DOHH2 (cell line): ENCODE measurements at regions not wholly inside any gene's neighbourhood (a gene's known extent, or its start where the extent isn't known, plus 50 kb on each side); places are given as distances from the start of the nearest gene placed in this dataset.

ENCODE experiments used
- H3F3A ChIP-seq: fragments of 200-600 bp; sonication (generic), shearing (Covaris generic); 2 replicates; pipeline ENCODE4 v1.6.0; 2016; ENCODE audit warnings: antibody characterized with exemption, mild to moderate bottlenecking; ENCODE audit not compliant: control insufficient read depth, insufficient read depth
- H3K27ac ChIP-seq: fragments of 200-600 bp; sonication (generic); 2 replicates; pipeline ENCODE4 v1.5.1; 2014; ENCODE audit warnings: low read depth, mild to moderate bottlenecking, low read length, moderate library complexity
- H3K27me3 ChIP-seq: fragments of 200-600 bp; sonication (generic); 2 replicates; pipeline ENCODE4 v1.6.1; 2014; ENCODE audit warnings: mild to moderate bottlenecking, low read length, mixed read lengths; ENCODE audit not compliant: control insufficient read depth
- H3K36me3 ChIP-seq: fragments of 200-600 bp; sonication (generic); 2 replicates; pipeline ENCODE4 v1.6.1; 2014; ENCODE audit warnings: mild to moderate bottlenecking, low read length, moderate library complexity, mixed read lengths; ENCODE audit not compliant: control insufficient read depth
- H3K4me1 ChIP-seq: fragments of 200-600 bp; sonication (generic); 2 replicates; pipeline ENCODE4 v1.6.1; 2014; ENCODE audit warnings: mild to moderate bottlenecking, low read length, mixed read lengths; ENCODE audit not compliant: control insufficient read depth
- H3K4me2 ChIP-seq: fragments of 200-600 bp; sonication (generic); 2 replicates; pipeline ENCODE4 v1.6.0; 2014; ENCODE audit warnings: mild to moderate bottlenecking, low read length, moderate library complexity
- H3K4me3 ChIP-seq: fragments of 200-600 bp; sonication (generic); 2 replicates; pipeline ENCODE4 v1.5.1; 2014; ENCODE audit warnings: mild to moderate bottlenecking, low read length, mixed read lengths
- H3K79me2 ChIP-seq: fragments of 200-600 bp; sonication (generic); 2 replicates; pipeline ENCODE4 v1.6.1; 2014; ENCODE audit warnings: mild to moderate bottlenecking, low read length, mixed read lengths; ENCODE audit not compliant: control insufficient read depth
- H3K9me2 ChIP-seq: fragments of 200-600 bp; sonication (generic); replicated peaks from 2 replicates; pipeline ENCODE4 v1.6.1; 2014; ENCODE audit warnings: mild to moderate bottlenecking, low read length, mixed read lengths; ENCODE audit not compliant: control insufficient read depth
- H3K9me3 ChIP-seq: fragments of 200-600 bp; sonication (generic); 2 replicates; pipeline ENCODE4 v1.6.1; 2014; ENCODE audit warnings: antibody characterized with exemption, low read length, mixed read lengths; ENCODE audit not compliant: control insufficient read depth, insufficient read depth
- H4K20me1 ChIP-seq: fragments of 200-600 bp; sonication (generic); 2 replicates; pipeline ENCODE4 v1.6.0; 2014; ENCODE audit warnings: low read depth, mild to moderate bottlenecking, antibody characterized with exemption, low read length, moderate library complexity; ENCODE audit not compliant: control insufficient read depth, insufficient read depth
- CTCF ChIP-seq: fragments of 200-600 bp; sonication (generic); IDR thresholded peaks from one replicate; pipeline ENCODE4 v1.5.1; 2014; ENCODE audit warnings: antibody characterized with exemption, mild to moderate bottlenecking, low read depth, low read length; ENCODE audit not compliant: poor library complexity, severe bottlenecking
- EZH2phosphoT487 ChIP-seq: fragments of 200-600 bp; sonication (generic); IDR thresholded peaks from 2 replicates; pipeline ENCODE4 v1.6.1; 2017; ENCODE audit warnings: borderline replicate concordance, mild to moderate bottlenecking, antibody characterized with exemption, low read length, moderate library complexity, mixed read lengths

GRCh38 chr14:97820781-97821180, 1023.6 kb downstream of the VRK1 start:
- peaks cover 3% of the 10 kb centered on the region; the same call in 1 of the 2 replicates for H3K9me3 ChIP-seq
- no peaks in the 10 kb centered on the region for H3F3A ChIP-seq
- TF ChIP-seq EZH2phosphoT487: no peak
- TF ChIP-seq CTCF: no peak
- H4K20me1 ChIP-seq: no peaks in the 10 kb centered on the region
- no peak overlapping the region for H3K4me3 ChIP-seq
- H3K27me3 ChIP-seq: no peaks in the 10 kb centered on the region
- no peak overlapping the region for H3K27ac ChIP-seq
- no peaks in the 10 kb centered on the region for H3K79me2 ChIP-seq
- no peaks in the 10 kb centered on the region for H3K9me2 ChIP-seq
- no peaks in the 10 kb centered on the region for H3K36me3 ChIP-seq
- no peak overlapping the region for H3K4me2 ChIP-seq
- H3K4me1 ChIP-seq: no peaks in the 10 kb centered on the region

DNA sequence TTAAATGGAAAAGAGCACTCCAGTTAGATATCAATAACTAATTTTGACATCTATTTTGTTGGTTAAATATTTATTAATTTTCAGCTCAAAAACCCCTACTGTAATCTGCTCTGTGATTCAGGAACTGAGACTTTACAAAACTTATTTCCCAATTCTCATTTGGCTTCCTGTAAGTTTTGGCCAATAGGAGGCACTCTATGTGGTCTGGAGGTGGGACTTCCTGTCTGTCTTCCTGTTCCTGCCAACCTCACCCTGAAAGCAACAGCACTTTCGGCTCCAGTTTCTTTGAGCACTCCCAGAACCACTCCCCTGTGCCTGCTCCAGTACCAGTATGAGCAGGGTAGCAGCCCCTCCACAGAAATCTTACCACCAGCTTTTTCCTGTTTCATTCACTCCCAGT, 1027.0 kb downstream of the VRK1 start:
- Histone ChIP-seq H3K79me2 (no peaks in the 10 kb centered on the region), H3K27ac (no peak overlapping the region), H3K4me2 (no peak overlapping the region), H3F3A (no peaks in the 10 kb centered on the region), H3K9me2 (no peaks in the 10 kb centered on the region), H3K27me3 (no peaks in the 10 kb centered on the region), H3K9me3 (peaks cover 3% of the 10 kb centered on the region; the same call in 1 of the 2 replicates), H4K20me1 (no peaks in the 10 kb centered on the region), H3K4me3 (no peak overlapping the region), H3K4me1 (no peaks in the 10 kb centered on the region), H3K36me3 (no peaks in the 10 kb centered on the region)
- TF ChIP-seq CTCF (no peak), EZH2phosphoT487 (no peak)

GRCh38 chr14:97827746-97828145, 1030.6 kb downstream of the VRK1 start:
- TF ChIP-seq EZH2phosphoT487 (no peak), CTCF (no peak)
- Histone ChIP-seq H4K20me1 (no peaks in the 10 kb centered on the region), H3K4me1 (no peaks in the 10 kb centered on the region), H3K9me3 (peaks cover 3% of the 10 kb centered on the region; the same call in 1 of the 2 replicates), H3K4me3 (no peak overlapping the region), H3F3A (no peaks in the 10 kb centered on the region), H3K9me2 (no peaks in the 10 kb centered on the region), H3K27ac (no peak overlapping the region), H3K27me3 (no peaks in the 10 kb centered on the region), H3K36me3 (no peaks in the 10 kb centered on the region), H3K79me2 (no peaks in the 10 kb centered on the region), H3K4me2 (no peak overlapping the region)

- no peaks in the 10 kb centered on the region for H3K4me1 ChIP-seq
- H3K27me3 ChIP-seq: no peaks in the 10 kb centered on the region
- H3F3A ChIP-seq: no peaks in the 10 kb centered on the region
- H3K27ac ChIP-seq: no peak overlapping the region
- no peak overlapping the region for H3K4me2 ChIP-seq
- no peaks in the 10 kb centered on the region for H3K79me2 ChIP-seq
- H4K20me1 ChIP-seq: no peaks in the 10 kb centered on the region
- H3K9me3 ChIP-seq: no peaks in the 10 kb centered on the region
- TF ChIP-seq CTCF (no peak), EZH2phosphoT487 (no peak)
- no peaks in the 10 kb centered on the region for H3K9me2 ChIP-seq
- no peak overlapping the region for H3K4me3 ChIP-seq
- H3K36me3 ChIP-seq: no peaks in the 10 kb centered on the region
Observed at GRCh38 chr14:97832776-97833175, 1035.6 kb downstream of the VRK1 start.
